Tibial nerve (tissue), 4 donors: ENCODE measurements at regions not wholly inside any gene's neighbourhood (a gene's known extent, or its start where the extent isn't known, plus 50 kb on each side); places are given as distances from the start of the nearest gene placed in this dataset.

Experiments used
- CTCF ChIP-seq, 5 experiments: fragments of 200-600 bp in 3 of 5; fragments of 450-650 bp in 2 of 5; sonication (generic) in 3 of 5; IDR thresholded peaks; one replicate each; pipeline ENCODE4 v1.5.1; 2016 to 2019; ENCODE audit warnings: antibody characterized with exemption in 5 of 5, mild to moderate bottlenecking in 3 of 5, moderate library complexity in 2 of 5
- EP300 ChIP-seq, 2 donors: sonication (generic); formaldehyde crosslinking; IDR thresholded peaks; one replicate each; pipeline ENCODE4 v1.6.1; 2017; ENCODE audit warnings: antibody characterized with exemption in 2 of 2, mild to moderate bottlenecking in 1 of 2

- TF ChIP-seq CTCF (IDR thresholded peaks at IDR 0.05): no peak
- TF ChIP-seq EP300 (IDR thresholded peaks at IDR 0.05): no peak
Observed at GRCh38 chr5:29949301-29949872, 1244.1 kb upstream of the CDH6 start.
